ENCODE measurements at regions not wholly inside any gene's neighbourhood (a gene's known extent, or its start where the extent isn't known, plus 50 kb on each side); places are given as distances from the start of the nearest gene placed in this dataset.

DNA sequence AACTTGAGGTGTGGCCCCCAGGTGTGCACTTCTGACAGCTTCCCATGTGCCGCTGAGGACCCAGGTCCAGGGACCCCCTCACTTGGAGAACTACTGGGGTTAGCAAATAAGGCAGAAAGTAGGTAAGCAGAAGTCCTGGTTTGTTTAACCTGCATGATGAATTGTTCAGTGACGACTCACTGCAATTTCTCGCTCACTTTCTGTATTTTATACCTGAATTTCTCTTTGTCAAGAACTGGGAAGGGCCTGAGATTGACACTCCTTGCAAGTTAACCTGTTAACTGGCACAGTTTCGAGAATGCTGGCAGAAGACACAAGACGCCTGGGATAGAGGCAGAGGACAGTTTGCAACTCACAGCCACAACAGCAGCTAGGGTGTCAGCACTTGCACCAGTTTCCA lies 164.5 kb upstream of the NCK2 start:
- TF ChIP-seq, protein P1, sequence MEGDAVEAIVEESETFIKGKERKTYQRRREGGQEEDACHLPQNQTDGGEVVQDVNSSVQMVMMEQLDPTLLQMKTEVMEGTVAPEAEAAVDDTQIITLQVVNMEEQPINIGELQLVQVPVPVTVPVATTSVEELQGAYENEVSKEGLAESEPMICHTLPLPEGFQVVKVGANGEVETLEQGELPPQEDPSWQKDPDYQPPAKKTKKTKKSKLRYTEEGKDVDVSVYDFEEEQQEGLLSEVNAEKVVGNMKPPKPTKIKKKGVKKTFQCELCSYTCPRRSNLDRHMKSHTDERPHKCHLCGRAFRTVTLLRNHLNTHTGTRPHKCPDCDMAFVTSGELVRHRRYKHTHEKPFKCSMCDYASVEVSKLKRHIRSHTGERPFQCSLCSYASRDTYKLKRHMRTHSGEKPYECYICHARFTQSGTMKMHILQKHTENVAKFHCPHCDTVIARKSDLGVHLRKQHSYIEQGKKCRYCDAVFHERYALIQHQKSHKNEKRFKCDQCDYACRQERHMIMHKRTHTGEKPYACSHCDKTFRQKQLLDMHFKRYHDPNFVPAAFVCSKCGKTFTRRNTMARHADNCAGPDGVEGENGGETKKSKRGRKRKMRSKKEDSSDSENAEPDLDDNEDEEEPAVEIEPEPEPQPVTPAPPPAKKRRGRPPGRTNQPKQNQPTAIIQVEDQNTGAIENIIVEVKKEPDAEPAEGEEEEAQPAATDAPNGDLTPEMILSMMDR (IDR thresholded peaks at IDR 0.05; ENCODE audit: insufficient read depth, low read depth, low read length): no peak
- DNase-seq (ENCODE audit: low read depth): no peak

GRCh38 chr2:105578166-105578565 lies 166.5 kb upstream of the NCK2 start:
- DNase-seq (ENCODE audit: low read depth): no peak
- TF ChIP-seq, protein P1 (IDR thresholded peaks at IDR 0.05; ENCODE audit: insufficient read depth, low read depth, low read length): no peak
- no peak overlapping the region for H3K4me3 ChIP-seq (ENCODE audit: low read depth, low read length)

More for the DNA sequence above, 164.5 kb upstream of the NCK2 start:
- H3K4me3 ChIP-seq (ENCODE audit: low read depth, low read length): no peak overlapping the region

GRCh38 chr2:105577762-105578161 lies 166.9 kb upstream of the NCK2 start:
- no peak for DNase-seq (ENCODE audit: low read depth)
- TF ChIP-seq, protein P1 (IDR thresholded peaks at IDR 0.05; ENCODE audit: insufficient read depth, low read depth, low read length): no peak
- H3K4me3 ChIP-seq (ENCODE audit: low read depth, low read length): no peak overlapping the region

DNA sequence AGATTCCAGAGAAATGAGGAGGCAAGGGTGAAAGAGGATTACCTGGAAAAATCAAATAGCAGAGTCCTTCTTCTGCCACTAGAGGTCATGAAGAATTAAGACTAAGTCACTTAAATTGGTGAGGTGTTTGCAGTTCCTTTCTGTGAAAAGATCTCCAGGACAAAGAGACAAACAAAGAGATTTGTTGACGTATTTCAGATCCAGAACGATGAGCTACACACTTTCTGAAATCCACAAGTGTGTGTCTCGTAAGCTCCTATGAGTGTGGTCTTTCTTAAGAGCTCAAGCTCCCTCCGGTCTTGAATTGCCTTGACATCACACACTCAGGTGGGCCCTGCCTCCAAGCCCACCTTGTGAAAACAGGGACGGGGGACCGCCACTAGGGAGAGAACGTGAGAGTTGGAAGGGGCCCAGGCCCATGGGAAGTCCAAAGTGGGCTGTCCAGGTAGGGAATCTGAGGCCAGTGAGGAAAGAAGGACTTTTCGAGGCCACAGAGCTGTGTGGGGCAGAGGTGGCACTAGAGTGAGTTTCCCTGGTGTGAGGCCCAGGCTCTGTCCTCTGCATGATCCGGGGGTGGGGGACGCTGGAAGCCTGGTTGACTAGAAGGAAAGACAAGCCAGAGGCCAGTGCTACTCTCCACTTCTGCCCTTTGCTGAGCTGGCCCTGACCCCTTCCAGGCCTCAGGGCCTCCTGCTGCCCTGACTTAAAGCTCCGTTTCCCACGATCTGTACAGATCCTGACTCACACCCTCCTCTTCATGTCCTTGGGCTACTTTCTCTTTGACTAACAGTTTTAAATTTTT lies 168.1 kb upstream of the NCK2 start:
- TF ChIP-seq, protein P1 (IDR thresholded peaks at IDR 0.05; ENCODE audit: insufficient read depth, low read depth, low read length): peak; percentile 52
- peak; percentile 61 for DNase-seq (ENCODE audit: low read depth)
- no peak overlapping the region for H3K4me3 ChIP-seq (ENCODE audit: low read depth, low read length)

- no peak overlapping the region for H3K4me3 ChIP-seq (ENCODE audit: low read depth, low read length)
- TF ChIP-seq, protein P1 (IDR thresholded peaks at IDR 0.05; ENCODE audit: insufficient read depth, low read depth, low read length): no peak
- no peak for DNase-seq (ENCODE audit: low read depth)
These were observed 168.7 kb upstream of the NCK2 start for GRCh38 chr2:105576050-105576439.

DNA sequence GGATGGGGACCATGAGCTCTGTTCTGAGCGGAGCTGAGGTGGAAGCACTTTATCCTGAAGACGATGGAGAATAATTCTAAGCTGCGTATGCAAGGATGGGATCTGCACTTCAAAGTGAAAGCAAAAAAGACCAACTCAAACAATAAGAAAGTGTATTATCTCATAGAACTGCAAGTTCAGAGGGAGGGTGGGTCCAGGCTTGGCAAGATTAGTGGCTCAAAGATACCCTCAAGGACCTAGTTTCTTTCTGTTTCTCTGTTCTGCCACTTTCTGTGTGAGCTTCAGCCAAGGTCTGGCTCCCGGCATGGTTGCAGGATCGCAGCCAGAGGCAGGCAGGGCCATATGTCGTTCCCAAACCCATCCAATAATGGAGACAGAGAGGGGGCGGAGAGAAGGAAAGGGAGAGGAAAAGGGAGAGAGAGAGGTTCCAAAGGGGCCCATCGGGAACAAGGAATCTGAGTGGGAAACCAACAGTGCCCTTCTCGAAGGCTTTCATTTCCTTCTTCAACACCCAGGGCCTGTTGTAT lies 169.2 kb upstream of the NCK2 start:
- H3K4me3 ChIP-seq (ENCODE audit: low read depth, low read length): peak overlapping the region; percentile 29
- DNase-seq (ENCODE audit: low read depth): no peak
- TF ChIP-seq, protein P1 (IDR thresholded peaks at IDR 0.05; ENCODE audit: insufficient read depth, low read depth, low read length): no peak
